Neural cell (in vitro differentiated cells): ENCODE measurements at regions not wholly inside any gene's neighbourhood (a gene's known extent, or its start where the extent isn't known, plus 50 kb on each side); places are given as distances from the start of the nearest gene placed in this dataset.
"Not testable (repeated sequence)": the region's sequence is repeated elsewhere in the genome, so short reads cannot be mapped to it uniquely, and the experiment has no call there.

Experiments used
- H2AFZ ChIP-seq: fragments of 200-600, 300-800 bp; sonication (generic), shearing (Covaris generic); 2 replicates; pipeline ENCODE4 v1.6.0; 2014; ENCODE audit warnings: low read depth, mild to moderate bottlenecking, antibody characterized with exemption, low read length, moderate library complexity
- H3F3A ChIP-seq: fragments of 200-600 bp; shearing (Covaris generic); 2 replicates; pipeline ENCODE4 v1.6.1; 2016; ENCODE audit warnings: mild to moderate bottlenecking, moderate library complexity, mixed read lengths, antibody characterized with exemption, low read length; ENCODE audit not compliant: insufficient read depth, poor library complexity, severe bottlenecking
- H3K27ac ChIP-seq: fragments of 200-600, 300-800 bp; sonication (generic), shearing (Covaris generic); 2 replicates; pipeline ENCODE4 v1.5.1; 2014; ENCODE audit warnings: mild to moderate bottlenecking, low read length, moderate library complexity
- H3K27me3 ChIP-seq: fragments of 300-800, 200-600 bp; sonication (generic), shearing (Covaris generic); 2 replicates; pipeline ENCODE4 v1.6.0; 2014; ENCODE audit warnings: mild to moderate bottlenecking, low read depth, low read length, moderate library complexity; ENCODE audit not compliant: insufficient read depth
- H3K36me3 ChIP-seq: fragments of 300-800, 200-600 bp; sonication (generic), shearing (Covaris generic); 2 replicates; pipeline ENCODE4 v1.5.1; 2014; ENCODE audit warnings: mild to moderate bottlenecking, antibody characterized with exemption, low read length, moderate library complexity; ENCODE audit not compliant: insufficient read depth
- H3K4me2 ChIP-seq: fragments of 300-800, 200-600 bp; sonication (generic), shearing (Covaris generic); 2 replicates; pipeline ENCODE4 v1.6.0; 2014; ENCODE audit warnings: mild to moderate bottlenecking, low read length
- H3K4me3 ChIP-seq: fragments of 300-800, 200-600 bp; sonication (generic), shearing (Covaris generic); 2 replicates; pipeline ENCODE4 v1.5.1; 2014; ENCODE audit warnings: mild to moderate bottlenecking, low read length, moderate library complexity
- H3K79me2 ChIP-seq: fragments of 200-600 bp; shearing (Covaris generic); replicated peaks from 2 replicates; pipeline ENCODE4 v1.6.0; 2014; ENCODE audit warnings: mild to moderate bottlenecking, low read length, moderate library complexity; ENCODE audit not compliant: insufficient read depth
- H3K9ac ChIP-seq: fragments of 300-800, 200-600 bp; sonication (generic), shearing (Covaris generic); 2 replicates; pipeline ENCODE4 v1.6.1; 2016; ENCODE audit warnings: mild to moderate bottlenecking, low read length, mixed read lengths
- H3K9me2 ChIP-seq: fragments of 200-600 bp; shearing (Covaris generic); 2 replicates; pipeline ENCODE4 v1.6.1; 2016; ENCODE audit warnings: mild to moderate bottlenecking, low read length, mixed read lengths; ENCODE audit not compliant: insufficient read depth
- H3K9me3 ChIP-seq: fragments of 200-600, 300-800 bp; sonication (generic), shearing (Covaris generic); 2 replicates; pipeline ENCODE4 v1.6.1; 2016; ENCODE audit warnings: mild to moderate bottlenecking, mixed run types, low read length, moderate library complexity, mixed read lengths
- H4K20me1 ChIP-seq: fragments of 200-600 bp; shearing (Covaris generic); 2 replicates; pipeline ENCODE4 v1.6.1; 2016; ENCODE audit warnings: mild to moderate bottlenecking, mixed run types; ENCODE audit not compliant: insufficient read depth

DNA sequence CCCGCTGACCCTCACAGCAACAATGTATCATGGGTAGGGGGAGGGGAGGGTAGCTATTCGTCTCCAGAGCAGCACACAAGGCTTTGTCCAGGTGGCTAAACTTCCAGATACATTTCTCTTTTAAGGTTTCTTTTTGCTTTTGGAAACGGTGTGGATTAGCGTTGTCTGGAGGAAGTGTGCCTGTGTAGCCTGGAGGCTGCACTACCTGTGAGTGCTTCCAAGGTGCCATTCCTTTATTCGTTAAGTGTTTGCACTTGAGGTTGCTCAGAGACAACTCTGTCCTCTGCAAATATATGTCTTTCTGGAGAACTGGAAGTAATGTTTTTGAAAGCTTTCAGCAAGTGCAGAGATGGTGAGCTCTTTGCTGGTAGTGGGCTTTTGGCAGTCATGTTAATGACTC, 53.1 kb downstream of the HSFY1 start:
- H3F3A ChIP-seq: not testable (repeated sequence)

GRCh38 chrY:18601287-18601686, 54.8 kb downstream of the HSFY1 start:
- not testable (repeated sequence) for H3K9me2 ChIP-seq, H3K9ac ChIP-seq, H3K9me3 ChIP-seq, H3F3A ChIP-seq, H3K27ac ChIP-seq, H3K4me3 ChIP-seq, H3K27me3 ChIP-seq, H4K20me1 ChIP-seq, H3K36me3 ChIP-seq, H3K79me2 ChIP-seq, H3K4me2 ChIP-seq, H2AFZ ChIP-seq

More for the DNA sequence above, 53.1 kb downstream of the HSFY1 start:
- H3K79me2 ChIP-seq, H3K36me3 ChIP-seq, H3K27ac ChIP-seq, H3K27me3 ChIP-seq, H3K4me2 ChIP-seq, H3K4me3 ChIP-seq, H4K20me1 ChIP-seq, H3K9me2 ChIP-seq, H3K9me3 ChIP-seq, H3K9ac ChIP-seq, H2AFZ ChIP-seq: not testable (repeated sequence)

DNA sequence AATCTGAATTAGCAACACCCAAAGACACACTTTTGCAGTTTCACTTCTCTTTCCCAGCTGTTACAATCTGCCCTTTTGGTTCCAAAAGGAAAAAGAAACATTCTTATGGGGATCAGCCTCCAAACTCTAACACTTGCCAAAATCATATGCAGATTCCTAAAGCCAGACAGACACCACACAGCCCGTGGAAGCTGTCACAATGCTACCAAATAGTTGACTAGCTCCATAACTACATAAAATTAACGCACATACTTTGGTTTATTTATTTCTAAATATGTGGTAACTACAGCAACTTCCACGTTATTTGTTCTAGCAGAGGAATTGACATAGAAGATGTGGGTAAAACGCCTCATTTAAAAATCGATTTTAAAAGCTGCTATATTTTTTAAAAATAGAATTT, 59.7 kb downstream of the HSFY1 start:
- not testable (repeated sequence) for H3K9me2 ChIP-seq, H3K79me2 ChIP-seq, H2AFZ ChIP-seq, H4K20me1 ChIP-seq, H3K4me2 ChIP-seq, H3K4me3 ChIP-seq, H3K9me3 ChIP-seq, H3K36me3 ChIP-seq, H3K27me3 ChIP-seq, H3F3A ChIP-seq, H3K27ac ChIP-seq, H3K9ac ChIP-seq

GRCh38 chrY:18608205-18608604, 61.7 kb downstream of the HSFY1 start:
- not testable (repeated sequence) for H3K9ac ChIP-seq, H3K9me3 ChIP-seq, H4K20me1 ChIP-seq, H3K4me3 ChIP-seq, H3K79me2 ChIP-seq, H3K4me2 ChIP-seq, H3F3A ChIP-seq, H3K27ac ChIP-seq, H2AFZ ChIP-seq, H3K36me3 ChIP-seq, H3K9me2 ChIP-seq, H3K27me3 ChIP-seq

GRCh38 chrY:18615809-18616208, 69.3 kb downstream of the HSFY1 start:
- H3K27me3 ChIP-seq, H2AFZ ChIP-seq, H3K79me2 ChIP-seq, H4K20me1 ChIP-seq, H3K4me3 ChIP-seq, H3K36me3 ChIP-seq, H3K9me2 ChIP-seq, H3K9ac ChIP-seq, H3F3A ChIP-seq, H3K9me3 ChIP-seq, H3K4me2 ChIP-seq, H3K27ac ChIP-seq: not testable (repeated sequence)

GRCh38 chrY:18629805-18630516, 83.4 kb downstream of the HSFY1 start:
- H3K79me2 ChIP-seq, H3K9me2 ChIP-seq, H3K4me2 ChIP-seq, H3K9ac ChIP-seq, H4K20me1 ChIP-seq, H3K27ac ChIP-seq, H3K27me3 ChIP-seq, H3K9me3 ChIP-seq, H3K4me3 ChIP-seq, H3F3A ChIP-seq, H2AFZ ChIP-seq, H3K36me3 ChIP-seq: not testable (repeated sequence)

DNA sequence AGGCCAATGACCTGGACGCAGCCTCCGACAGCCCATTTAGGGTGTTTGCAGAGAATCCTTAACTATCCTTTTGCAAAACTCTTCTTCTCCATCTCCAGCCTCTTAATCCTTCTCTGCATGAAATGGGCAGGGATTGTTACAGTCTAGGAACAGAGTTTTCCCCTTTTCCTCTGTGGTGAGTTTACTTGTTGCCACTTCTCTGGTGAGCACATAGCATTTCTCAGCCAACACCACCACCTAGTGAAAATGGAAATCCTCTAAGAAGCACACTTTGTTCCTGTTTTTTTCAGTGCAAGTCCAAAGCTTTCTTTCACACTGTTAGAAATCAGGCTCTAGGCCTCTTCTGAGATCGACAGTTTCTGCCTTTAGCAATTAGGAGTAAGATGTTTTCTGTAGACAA, 84.1 kb downstream of the HSFY1 start:
- not testable (repeated sequence) for H3K9me2 ChIP-seq, H3K4me3 ChIP-seq, H3K9ac ChIP-seq, H4K20me1 ChIP-seq, H2AFZ ChIP-seq, H3K36me3 ChIP-seq, H3K27me3 ChIP-seq, H3K27ac ChIP-seq, H3F3A ChIP-seq, H3K4me2 ChIP-seq, H3K9me3 ChIP-seq, H3K79me2 ChIP-seq

- H4K20me1 ChIP-seq, H3F3A ChIP-seq, H2AFZ ChIP-seq, H3K9me3 ChIP-seq, H3K27me3 ChIP-seq, H3K4me2 ChIP-seq, H3K4me3 ChIP-seq, H3K36me3 ChIP-seq, H3K79me2 ChIP-seq, H3K9me2 ChIP-seq, H3K9ac ChIP-seq, H3K27ac ChIP-seq: not testable (repeated sequence)
Observed at GRCh38 chrY:18631610-18632009, 85.1 kb downstream of the HSFY1 start.
